ENCODE measurements at regions not wholly inside any gene's neighbourhood (a gene's known extent, or its start where the extent isn't known, plus 50 kb on each side); places are given as distances from the start of the nearest gene placed in this dataset.

DNA sequence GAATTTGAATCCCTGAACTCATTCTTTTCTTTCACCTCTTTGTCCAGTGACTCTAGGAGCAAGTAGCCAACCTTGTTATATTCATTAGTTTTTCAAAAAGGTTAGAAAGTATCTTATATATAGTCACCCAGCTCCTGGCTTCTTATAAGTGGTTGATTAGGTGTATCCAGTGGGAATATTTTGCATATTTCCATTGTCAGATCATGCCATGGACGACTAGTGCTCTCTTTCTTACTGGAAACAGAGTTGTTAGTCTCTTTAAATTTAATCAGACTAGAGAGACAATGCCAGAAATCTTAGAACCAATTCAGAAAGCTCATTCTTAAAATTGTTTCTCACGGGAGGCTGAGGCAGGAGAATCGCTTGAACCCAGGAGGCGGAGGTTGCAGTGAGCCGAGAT is 73.4 kb downstream of the CHRD start:
- TF ChIP-seq POLR2A (IDR thresholded peaks at IDR 0.05): no peak
- TF ChIP-seq, protein P1, sequence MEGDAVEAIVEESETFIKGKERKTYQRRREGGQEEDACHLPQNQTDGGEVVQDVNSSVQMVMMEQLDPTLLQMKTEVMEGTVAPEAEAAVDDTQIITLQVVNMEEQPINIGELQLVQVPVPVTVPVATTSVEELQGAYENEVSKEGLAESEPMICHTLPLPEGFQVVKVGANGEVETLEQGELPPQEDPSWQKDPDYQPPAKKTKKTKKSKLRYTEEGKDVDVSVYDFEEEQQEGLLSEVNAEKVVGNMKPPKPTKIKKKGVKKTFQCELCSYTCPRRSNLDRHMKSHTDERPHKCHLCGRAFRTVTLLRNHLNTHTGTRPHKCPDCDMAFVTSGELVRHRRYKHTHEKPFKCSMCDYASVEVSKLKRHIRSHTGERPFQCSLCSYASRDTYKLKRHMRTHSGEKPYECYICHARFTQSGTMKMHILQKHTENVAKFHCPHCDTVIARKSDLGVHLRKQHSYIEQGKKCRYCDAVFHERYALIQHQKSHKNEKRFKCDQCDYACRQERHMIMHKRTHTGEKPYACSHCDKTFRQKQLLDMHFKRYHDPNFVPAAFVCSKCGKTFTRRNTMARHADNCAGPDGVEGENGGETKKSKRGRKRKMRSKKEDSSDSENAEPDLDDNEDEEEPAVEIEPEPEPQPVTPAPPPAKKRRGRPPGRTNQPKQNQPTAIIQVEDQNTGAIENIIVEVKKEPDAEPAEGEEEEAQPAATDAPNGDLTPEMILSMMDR (IDR thresholded peaks at IDR 0.05): no peak
